CD4-positive, alpha-beta T cell treated with Interleukin-1 beta for 1 hour (primary cell): ENCODE measurements at regions not wholly inside any gene's neighbourhood (a gene's known extent, or its start where the extent isn't known, plus 50 kb on each side); places are given as distances from the start of the nearest gene placed in this dataset.

Experiments
- DNase-seq, 2 donors: peaks; one replicate each; pipeline ENCODE4 v3.0.0-alpha.2; 2020 to 2022

DNA sequence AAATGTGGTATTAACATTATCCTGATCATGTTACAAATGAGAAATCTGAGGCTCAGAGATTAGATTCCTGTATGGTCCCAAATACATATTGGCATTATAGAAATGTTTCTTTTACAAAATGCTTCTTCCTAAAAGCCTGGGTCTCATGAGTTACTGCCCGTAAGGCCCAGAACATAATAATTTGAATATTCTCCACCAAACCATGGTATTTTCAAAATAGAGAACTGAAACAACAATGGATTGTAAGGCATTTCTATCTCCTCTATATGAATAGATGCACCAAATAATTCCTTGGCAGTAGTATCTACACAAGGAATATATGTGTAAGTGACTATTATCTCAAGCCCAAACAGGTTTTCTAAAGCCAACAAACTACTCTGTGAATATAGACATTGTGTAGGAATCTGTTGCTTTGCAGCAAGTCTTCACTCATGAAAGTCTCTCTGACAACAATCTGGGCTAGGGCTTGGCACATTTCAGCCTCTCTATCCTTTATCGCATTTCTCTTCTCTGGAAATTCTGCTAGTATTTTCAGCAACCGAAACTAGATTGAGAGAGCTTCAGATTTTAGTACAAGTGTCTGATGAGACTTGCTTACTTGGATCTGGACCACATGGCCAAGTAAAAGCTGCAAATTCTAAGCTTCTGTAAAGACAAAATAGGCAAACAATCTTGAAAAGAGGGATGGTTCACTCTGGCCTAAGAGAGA is 112.8 kb upstream of the ARHGAP20 start:
- DNase-seq: no peak

DNA sequence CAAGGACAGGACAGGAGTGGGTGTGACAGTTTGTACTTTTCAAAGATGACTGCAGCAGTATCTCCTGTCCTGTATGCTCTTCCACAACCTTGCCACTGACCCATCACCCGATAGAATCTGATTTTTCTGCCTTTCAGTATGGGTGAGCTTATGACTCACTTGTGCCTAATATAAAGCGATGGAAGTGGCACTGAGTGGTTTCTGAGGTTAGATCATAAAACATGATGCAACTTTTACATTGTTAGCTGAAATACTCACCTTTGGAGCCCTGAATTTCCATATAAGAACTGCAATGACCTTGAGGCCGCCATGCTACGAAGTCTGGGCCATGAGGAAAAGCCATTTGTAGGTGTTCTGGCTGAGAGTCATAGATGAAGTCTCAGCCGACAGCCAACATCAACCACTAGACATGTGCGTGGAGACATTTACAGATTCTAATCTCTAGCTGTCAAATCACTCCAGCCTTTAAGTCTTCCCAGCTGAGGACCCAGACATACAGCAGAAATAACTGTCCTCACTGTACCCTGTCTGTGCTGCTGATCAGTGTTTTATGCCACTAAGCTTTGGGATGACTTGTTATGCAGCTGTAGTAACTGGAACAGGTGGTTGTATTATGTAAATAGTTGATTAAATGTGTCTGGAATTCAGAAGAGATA is 105.9 kb upstream of the ARHGAP20 start:
- no peak for DNase-seq

DNA sequence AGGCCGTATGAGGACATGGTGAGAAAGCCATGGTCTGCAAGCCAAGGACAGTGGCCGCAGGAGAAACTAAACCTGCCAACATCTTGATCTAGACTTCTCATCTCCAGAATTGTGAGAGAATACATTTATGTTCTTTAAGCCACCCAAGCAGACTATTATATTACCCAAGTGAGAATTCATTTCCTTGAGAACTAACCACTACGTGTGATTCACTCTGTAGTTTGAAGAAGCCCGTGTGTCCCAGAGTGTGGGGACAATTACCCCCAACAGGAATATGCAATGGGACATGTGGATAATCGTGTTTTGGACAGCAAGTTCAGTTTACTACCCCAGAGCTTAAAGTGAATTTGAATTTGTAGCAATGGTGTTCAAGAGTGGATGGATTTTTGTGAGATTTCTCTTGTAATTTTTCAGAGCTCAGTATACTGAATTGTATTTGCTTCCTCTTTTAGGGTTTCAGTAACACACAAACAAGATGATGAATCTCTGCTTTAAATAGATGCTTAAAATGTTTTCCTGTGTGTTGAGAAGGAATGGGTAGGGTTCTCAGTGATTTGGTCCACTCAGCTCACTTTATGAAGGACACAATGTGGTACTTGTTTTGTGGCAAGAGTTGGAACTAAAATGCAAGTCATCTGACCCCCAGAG is 100.0 kb upstream of the ARHGAP20 start:
- no peak for DNase-seq

DNA sequence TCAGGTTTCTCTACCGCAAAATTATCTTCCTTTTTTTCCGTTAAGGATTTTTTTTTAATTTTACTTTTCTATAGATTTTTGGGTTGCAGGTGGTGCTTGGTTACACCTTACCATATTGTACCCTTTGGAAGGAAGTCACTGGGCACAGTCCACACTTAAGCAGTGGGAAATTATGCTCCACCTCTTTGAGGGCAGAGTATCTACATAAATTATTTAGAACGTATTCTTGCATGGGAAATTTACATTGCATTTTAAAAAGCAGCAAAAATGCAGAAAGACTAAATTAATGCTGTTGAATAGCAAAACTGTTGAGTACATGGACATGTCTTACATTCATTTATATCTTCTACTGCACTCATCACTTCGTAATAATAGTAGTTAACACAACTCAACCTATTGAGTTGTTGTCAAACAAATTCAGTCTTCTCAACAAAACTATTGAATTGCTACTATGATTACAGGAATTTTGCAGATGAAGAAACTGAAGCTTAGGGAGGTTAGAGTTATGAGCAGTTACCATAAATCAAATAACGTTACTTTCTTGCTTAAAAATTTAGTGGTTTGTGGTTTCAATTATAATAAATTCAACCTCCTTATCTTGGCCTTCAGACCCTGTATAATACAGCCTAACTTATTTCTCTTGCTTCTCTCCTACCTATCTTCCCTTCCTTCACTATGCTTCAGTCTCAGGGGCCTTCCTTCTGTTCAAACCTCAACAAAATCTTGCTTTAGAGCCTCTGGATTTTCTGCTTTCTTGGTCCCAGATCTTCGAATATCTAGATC is 97.4 kb upstream of the ARHGAP20 start:
- DNase-seq: no peak

DNA sequence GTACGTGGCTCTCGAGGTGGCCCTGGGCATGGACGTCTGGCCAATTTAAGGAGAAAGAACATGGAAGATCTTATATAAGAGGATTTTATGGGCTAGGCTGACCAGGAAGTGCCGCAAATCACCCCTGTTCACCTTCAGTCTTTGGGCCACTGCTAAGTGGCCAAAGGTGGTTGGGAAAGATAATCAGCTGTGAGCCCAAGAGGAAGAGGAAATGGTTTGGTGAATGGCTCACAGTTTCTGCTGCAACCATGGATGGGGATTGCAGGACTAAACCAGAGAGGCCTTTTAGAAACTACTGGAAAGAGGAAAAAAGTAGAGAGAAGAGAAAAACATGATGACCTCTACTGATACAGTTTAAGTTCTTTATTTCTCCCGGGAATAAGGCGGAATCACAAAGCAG is 96.0 kb upstream of the ARHGAP20 start:
- DNase-seq: no peak

DNA sequence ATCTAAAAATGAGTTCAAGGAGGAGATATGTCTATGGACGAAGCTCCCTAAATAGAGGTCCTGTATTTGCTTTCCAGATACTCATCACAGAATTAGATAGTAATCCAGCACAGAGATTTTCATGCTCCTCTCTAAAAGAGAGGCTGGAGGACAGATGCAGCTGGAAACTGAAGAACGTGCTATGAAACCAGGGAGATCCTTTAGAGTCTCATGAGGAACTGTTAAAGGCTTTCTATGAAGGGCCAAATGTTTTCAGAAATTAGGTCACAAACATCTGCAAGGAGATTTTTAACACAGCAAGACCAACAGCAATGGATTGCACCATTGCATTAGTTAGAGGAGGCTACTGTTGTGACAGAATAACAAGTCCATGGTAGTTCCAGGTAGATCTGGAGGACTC is 95.6 kb upstream of the ARHGAP20 start:
- DNase-seq: no peak

DNA sequence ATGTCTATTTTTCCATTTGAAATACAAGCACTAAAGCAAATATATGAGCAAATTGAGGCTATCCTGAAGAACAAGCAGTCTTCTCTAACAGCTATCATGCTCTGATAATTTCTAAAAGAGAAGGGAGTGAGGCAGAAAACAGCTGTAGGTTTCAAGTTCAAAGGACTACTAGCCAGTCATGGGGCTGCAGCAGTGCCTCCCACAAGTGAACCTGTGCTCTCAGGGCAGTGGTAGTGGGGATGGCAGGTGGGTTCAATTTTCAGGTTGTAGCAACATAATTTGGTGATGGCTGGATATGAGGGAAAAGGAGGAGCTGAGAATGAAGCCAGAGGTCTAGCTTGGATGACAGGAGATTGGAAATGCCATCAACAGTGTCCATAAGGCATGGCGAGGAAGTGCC is 93.5 kb upstream of the ARHGAP20 start:
- DNase-seq: no peak

DNA sequence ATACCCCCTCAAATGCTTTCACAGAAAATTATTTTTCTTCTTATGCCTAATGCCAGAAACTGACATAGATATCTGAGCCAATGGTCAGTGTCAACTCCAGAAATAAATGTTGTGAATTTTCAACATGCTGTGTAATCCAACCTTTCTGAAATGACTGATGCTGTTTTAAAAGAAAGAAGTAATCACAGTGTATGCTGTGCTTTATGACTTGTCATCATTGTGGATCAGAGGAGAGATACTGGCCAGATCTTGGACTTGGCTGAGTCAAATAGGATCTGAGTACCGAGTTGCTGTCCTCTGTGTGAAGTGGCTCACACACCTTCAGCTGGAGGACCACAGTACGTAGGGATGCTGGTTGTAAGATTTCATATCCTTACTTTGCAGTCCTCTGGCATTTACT is 89.9 kb upstream of the ARHGAP20 start:
- DNase-seq: no peak

DNA sequence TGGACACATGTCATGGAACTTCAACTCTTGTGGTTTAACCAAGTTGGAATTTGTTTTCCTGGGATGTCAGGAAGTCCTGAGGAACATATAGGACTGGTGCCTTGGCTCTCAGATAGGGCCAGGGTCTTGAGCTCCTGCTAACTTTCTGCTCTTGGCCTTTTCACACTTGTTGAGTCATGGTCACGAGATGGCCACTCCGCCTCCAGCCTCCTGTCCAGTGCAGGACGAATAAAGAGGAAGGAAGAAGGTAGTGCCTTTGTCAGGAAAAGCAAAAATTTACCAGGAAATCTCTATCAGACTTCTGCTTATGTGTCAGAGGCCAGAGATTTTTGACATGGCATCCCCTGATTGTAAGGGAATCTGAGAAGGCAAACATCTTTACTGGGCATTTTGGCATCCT is 89.1 kb upstream of the ARHGAP20 start:
- peak in 1 of 2 donors; percentile 6 for DNase-seq

DNA sequence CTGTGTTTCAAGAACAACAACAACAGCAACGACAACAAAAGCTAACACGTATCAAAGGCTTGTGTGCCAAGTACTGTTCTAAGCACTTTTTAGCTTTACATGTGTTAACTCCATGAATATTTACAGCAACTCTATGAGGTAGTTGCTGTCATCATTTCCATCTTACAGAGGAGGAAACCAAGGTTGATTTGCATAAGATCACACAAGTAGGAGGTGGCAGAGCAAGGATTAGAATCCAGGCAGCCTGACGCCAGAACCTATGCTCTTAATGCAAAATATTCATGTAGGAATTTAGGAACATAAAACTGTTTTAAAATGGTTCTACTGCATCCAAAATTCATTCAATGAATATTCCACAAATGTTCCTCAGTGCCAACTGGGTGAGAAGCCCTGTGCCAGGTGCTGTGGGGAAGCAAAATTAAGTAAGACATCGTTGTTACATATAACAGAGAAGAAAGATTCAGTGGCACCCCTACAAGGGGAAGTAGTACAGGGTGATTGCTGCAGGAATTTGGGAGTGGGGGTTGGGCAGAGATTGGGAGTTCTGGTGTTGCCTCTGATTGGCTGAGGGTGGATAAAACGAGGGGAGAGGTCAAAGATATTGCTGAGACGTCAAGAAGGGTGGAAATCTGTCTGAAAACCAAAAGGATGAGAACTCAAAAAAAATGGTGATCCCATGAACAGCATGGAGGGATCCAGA is 86.1 kb upstream of the ARHGAP20 start:
- DNase-seq: no peak

DNA sequence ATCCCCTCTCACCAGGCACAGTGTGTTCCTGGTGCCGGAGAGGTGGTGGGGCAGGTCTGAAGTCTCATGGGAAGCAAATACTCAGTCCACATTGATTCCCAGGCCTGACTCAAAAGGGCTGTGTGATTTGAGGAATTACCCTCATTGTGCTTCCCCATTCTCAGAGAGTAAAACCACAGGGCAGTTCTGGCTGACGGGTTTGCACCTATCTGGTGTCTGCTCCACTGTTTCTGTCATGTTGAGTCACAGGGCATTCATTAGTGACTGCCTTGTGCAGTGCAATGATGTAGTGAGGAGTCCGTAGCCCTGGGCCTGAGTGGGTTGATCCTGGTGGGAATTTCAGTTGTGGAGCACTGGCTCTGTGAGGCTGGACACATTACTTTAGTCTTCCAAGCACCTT is 85.2 kb upstream of the ARHGAP20 start:
- DNase-seq: peak; percentile 12 to 48

DNA sequence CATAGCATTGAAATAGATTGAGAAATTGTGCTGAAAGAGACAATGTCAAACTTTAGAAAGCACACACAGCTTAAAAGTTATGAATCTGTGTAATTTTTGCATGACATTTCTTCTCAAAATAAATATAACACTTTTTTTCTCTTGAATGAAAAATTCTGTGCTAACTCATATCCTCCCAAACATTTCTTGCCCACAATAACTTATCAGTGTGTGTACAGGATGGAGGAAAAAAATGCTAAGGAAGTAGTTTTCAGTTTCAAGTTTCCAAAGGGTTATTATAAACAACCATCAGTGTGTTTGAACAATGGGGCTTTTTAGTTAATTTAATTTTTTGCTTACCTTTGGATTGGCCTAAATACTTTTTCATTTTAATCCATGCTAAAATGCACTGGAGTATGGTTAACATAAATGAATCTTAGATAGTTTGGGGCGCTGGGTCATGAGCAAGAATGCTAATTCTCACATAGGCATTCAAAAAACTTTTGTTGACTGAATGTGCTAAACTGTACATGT is 82.9 kb upstream of the ARHGAP20 start:
- DNase-seq: no peak

DNA sequence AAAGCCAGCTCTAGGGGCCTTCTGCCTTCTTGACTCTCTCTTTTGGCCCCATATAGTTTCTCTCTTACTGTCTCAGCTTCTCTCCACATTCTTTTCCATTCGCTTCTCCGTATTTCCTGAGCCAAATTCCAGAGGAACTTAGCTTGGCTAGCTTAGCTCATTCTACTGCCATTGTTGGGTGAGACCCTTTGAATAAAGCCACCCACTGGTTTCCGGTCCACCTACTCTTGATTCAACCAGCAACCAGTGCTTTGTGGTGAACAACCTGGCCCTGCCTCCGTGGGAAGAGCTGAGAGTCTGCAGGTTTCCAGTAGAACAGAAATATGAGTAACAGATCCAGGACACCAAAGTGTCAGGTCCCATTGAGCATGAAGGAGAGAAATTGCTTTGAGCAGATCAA is 81.3 kb upstream of the ARHGAP20 start:
- DNase-seq: no peak

DNA sequence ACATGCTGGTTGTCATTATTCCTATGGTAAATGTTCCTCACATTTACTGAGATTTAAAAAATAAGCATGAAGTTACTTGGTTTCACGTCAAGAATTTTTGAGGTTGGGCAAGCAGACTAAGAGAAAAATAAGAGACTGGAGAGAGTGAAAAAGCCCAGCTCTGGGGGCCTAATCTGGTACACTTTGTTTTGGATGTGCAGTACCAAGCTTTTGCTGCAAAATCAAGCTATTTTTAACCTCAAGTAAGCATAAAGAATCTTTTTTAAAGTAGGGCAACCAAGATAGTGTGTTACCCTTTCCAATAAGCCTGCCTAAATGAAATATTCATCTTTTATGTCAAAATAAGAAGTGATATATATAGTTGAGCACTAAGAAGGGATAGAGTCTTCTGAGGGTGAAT is 79.4 kb upstream of the ARHGAP20 start:
- no peak for DNase-seq

DNA sequence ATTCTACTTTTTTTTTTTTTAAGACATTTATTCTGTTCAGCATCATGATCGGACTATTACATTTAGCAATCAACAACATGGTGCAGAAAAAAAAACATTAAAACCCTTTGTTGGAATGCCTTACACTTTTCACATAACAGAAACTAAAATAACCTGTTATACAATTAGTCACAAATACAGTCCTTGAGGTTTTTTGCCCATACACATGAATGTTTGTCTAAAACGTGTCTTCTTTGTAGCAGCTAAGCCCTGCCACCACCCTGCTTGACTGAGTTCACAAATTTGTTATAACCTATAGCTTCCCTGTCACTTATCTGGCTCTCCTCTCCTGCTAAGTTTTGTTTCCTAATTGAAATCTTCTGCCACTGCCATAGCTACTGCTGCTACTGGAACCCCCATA is 75.4 kb upstream of the ARHGAP20 start:
- DNase-seq: no peak

DNA sequence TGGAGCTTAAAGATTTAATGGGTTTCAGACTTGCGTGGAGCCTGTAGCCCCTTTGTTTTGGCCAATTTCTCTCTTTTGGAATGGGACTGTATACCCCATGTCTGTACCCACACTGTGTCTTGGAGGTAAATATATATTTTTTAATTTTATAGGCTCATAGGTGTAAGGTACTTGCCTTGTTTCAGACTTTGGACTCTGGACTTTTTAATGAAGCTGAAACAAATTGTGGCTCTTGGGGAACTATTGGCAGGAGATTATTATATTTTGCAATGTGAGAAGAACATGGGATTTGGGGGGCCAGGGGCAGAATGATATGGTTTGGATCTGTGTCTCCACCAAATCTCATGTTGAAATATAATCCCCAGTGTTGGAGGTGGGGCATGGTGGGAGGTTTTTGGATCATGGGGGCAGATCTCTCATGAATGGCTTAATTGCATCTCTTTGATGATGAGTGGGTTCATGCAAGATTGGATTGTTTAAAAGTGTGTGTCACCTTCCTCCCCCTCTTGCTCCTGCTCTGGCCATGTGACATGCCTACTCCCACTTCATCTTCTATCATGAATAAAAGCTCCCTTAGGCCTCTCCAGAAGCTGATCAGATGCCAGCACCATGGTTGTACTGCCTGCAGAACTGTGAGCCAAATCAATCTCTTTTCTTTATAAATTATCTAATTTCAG is 74.1 kb upstream of the ARHGAP20 start:
- no peak for DNase-seq

DNA sequence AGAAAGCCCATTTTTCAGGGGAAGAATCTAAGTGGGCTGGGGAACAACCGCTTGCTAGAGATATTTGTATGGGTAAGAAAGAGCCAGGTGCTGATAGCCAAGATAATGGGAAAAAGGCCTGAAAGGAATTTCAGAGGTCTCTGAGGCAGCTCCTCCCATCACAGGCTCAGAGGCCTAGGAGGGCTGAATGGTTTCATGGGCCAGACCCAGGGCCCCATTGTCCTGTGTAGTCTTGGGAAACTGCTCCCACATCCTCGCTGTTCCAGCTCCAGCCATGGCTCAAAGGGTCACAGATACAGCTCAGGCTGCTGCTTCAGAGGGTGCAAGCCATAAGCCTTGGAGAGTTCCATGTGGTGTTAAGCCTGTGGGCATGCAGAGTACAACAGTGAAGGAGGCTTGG is 73.2 kb upstream of the ARHGAP20 start:
- DNase-seq: no peak

DNA sequence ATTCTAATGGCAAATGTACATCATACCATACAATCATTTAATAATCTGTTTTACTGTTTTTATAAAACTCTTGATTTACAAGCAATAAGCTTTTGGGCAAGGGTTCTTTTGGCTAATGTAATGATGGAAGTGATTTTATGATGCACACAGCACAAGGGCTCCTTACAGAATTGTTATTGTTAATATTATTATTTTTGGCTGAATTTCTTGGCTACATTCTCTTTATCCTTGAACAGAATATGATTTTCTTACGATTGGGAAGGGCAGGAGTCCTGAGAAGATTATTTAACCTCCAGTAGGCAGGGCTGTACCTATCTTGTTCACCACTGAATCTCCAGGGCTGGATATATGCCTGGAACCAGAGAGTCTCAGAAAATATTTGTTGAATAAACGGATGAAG is 70.4 kb upstream of the ARHGAP20 start:
- DNase-seq: no peak

DNA sequence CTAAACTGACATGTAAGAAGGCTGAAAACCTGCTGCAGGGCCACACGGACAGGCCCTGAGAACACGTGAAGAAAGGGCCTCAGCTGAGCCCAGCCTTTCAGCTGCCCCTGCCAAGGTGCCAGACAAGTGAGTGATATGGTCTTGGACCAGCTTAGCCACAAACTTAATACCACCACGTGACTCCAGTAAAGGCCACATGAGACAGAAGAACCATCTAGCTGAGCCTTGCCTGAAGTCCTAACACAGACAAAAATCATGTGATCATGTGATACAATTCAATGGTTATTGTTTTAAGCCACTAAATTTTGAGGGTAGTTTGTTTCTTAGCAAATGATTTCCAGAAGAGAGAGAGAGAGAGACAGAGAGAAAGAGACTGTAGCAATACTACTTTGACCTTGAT is 66.9 kb upstream of the ARHGAP20 start:
- no peak for DNase-seq

DNA sequence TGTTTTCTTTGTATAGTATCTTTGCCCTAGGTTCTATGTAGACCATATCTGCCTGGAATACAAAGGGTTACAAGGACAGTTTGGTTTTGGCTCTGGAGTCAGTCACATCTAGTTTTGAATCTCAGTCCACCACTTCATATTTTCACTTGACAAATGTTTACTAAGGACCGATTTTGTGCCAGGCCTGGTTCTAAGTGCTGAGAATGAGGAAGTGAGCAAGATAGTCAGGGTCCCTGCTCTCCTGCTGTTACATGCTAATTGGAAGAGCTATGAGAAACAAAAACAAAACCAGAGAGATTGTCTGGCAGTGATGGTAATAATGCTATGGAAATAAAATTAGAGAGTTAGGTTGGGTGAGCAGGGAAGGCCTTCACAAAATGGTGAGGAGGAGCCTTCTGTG is 66.1 kb upstream of the ARHGAP20 start:
- no peak for DNase-seq

DNA sequence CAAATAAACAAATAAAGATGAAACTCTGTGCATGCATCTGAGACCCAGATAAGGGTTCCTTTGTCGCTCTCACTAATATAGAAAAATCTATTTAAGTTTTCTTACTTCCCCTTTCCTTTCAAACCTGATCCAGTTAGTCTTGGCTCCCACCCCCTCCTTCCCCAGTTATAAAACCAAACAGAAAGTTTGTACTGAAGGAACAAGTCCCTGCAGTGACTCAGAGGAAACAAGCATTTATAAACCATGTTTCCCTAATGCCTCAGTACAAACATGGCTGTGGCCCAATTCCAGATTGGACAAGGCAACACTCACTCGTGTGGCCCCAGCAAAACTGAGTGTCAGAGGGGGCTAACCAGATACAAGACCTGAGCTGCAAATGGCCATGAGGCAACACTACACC is 65.5 kb upstream of the ARHGAP20 start:
- no peak for DNase-seq

DNA sequence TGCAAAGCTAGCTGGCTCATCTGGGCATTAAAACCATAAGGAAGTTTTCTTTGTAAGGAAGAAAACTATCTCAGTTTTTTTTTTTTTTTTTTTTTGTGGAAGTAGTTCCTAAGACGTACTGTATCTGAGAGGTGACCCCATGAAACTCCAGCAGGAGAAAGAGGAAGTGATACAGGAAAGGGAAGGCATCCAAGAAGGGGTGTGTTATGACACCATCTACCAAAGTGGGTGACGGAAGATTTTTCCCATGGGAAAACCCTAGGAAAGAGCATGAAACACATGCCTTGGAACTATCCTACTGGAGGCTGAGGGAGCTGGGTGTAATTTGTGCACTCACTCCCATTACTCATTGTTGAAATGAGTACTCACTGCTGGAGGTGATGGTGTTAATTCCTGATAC is 63.8 kb upstream of the ARHGAP20 start:
- no peak for DNase-seq
